PC-9 (cell line): ENCODE measurements at regions not wholly inside any gene's neighbourhood (a gene's known extent, or its start where the extent isn't known, plus 50 kb on each side); places are given as distances from the start of the nearest gene placed in this dataset.

Source experiments
- CTCF ChIP-seq: fragments of 200-600 bp; sonication (generic); conservative IDR thresholded peaks from 2 replicates; pipeline ENCODE4 v1.6.1; 2017; ENCODE audit warnings: mixed run types, antibody characterized with exemption, mild to moderate bottlenecking, moderate library complexity
- EZH2 ChIP-seq: fragments of 200-600 bp; sonication (generic); IDR thresholded peaks from 2 replicates; pipeline ENCODE4 v1.8.0; 2017; ENCODE audit warnings: antibody characterized with exemption, low read depth

GRCh38 chr13:74865656-74866055, 616.3 kb downstream of the TBC1D4 start:
- no peak for TF ChIP-seq EZH2
- no peak for TF ChIP-seq CTCF
